SK-N-SH (cell line): ENCODE measurements at regions not wholly inside any gene's neighbourhood (a gene's known extent, or its start where the extent isn't known, plus 50 kb on each side); places are given as distances from the start of the nearest gene placed in this dataset.

Experiments
- CTCF ChIA-PET: fragments of 300-600, 350-600 bp; formaldehyde crosslinking; extraction: SDS; loops from one replicate; lab custom pipeline; 2021; lab: Yijun Ruan, JAX
- POLR2A ChIA-PET: fragments of 350-600 bp; sonication (Branson Sonifier 250); formaldehyde crosslinking; extraction: SDS; loops from one replicate; lab custom pipeline; 2020; ENCODE audit warnings: antibody characterized with exemption, inconsistent platforms; lab: Yijun Ruan, JAX
- DNase-seq: peaks from one replicate; pipeline ENCODE4 v3.0.0; 2012
- H2AFZ ChIP-seq: fragments of 200-600 bp; sonication (generic); 2 replicates; pipeline ENCODE4 v1.8.1; 2016; ENCODE audit warnings: antibody characterized with exemption, mild to moderate bottlenecking, low read depth
- H3F3A ChIP-seq: fragments of 200-600 bp; sonication (generic); replicated peaks from 2 replicates; pipeline ENCODE3; 2016; ENCODE audit warnings: antibody characterized with exemption, mild to moderate bottlenecking; ENCODE audit not compliant: insufficient read depth
- H3K27ac ChIP-seq, 2 experiments: fragments of 200-500 bp in 1 of 2; fragments of 200-600 bp in 1 of 2; sonication (Bioruptor generic) in 1 of 2; sonication (generic), shearing (Covaris generic) in 1 of 2; 2 replicates each; pipeline versions ENCODE4 v1.5.1 to v1.6.1; 2014 to 2016; ENCODE audit warnings: low read depth in 2 of 2, inconsistent platforms in 1 of 2, low read length in 1 of 2, mild to moderate bottlenecking in 1 of 2, mixed read lengths in 1 of 2
- H3K27me3 ChIP-seq: fragments of 200-600 bp; sonication (generic), shearing (Covaris generic); 2 replicates; pipeline ENCODE4 v1.6.1; 2016; ENCODE audit warnings: mixed run types; ENCODE audit not compliant: insufficient read depth
- H3K36me3 ChIP-seq, 2 experiments: fragments of 200-500 bp in 1 of 2; fragments of 200-600 bp in 1 of 2; sonication (Bioruptor generic) in 1 of 2; sonication (generic) in 1 of 2; replicated peaks in 1 of 2; 2 replicates each; pipeline versions ENCODE3 to v1.5.1; 2014 to 2016; ENCODE audit warnings: low read length in 1 of 2, mild to moderate bottlenecking in 1 of 2; ENCODE audit not compliant: insufficient read depth in 2 of 2, control insufficient read depth in 1 of 2
- H3K4me1 ChIP-seq, 2 experiments: fragments of 200-500 bp in 1 of 2; fragments of 200-600 bp in 1 of 2; sonication (Bioruptor generic) in 1 of 2; sonication (generic), shearing (Covaris generic) in 1 of 2; 2 replicates each; pipeline versions ENCODE4 v1.5.1 to v1.6.1; 2014 to 2016; ENCODE audit warnings: low read depth in 1 of 2, low read length in 1 of 2, mixed run types in 1 of 2; ENCODE audit not compliant: insufficient read depth in 2 of 2, control insufficient read depth in 1 of 2
- H3K4me2 ChIP-seq: fragments of 200-600 bp; sonication (generic), shearing (Covaris generic); 2 replicates; pipeline ENCODE4 v1.6.1; 2017; ENCODE audit warnings: mixed run types
- H3K4me3 ChIP-seq, 2 experiments: fragments of 200-500 bp in 1 of 2; fragments of 200-600 bp in 1 of 2; sonication (Bioruptor generic) in 1 of 2; sonication (generic), shearing (Covaris generic) in 1 of 2; 2 replicates each; pipeline versions ENCODE4 v1.5.1 to v1.8.1; 2014 to 2016; ENCODE audit warnings: low read depth in 2 of 2, inconsistent platforms in 1 of 2, low read length in 1 of 2, mild to moderate bottlenecking in 1 of 2, mixed read lengths in 1 of 2, moderate library complexity in 1 of 2
- H3K79me2 ChIP-seq: fragments of 200-600 bp; sonication (generic); 2 replicates; pipeline ENCODE4 v1.8.1; 2017; ENCODE audit warnings: mild to moderate bottlenecking; ENCODE audit not compliant: insufficient read depth
- H3K9ac ChIP-seq: fragments of 200-600 bp; sonication (generic); 2 replicates; pipeline ENCODE4 v1.6.1; 2017; ENCODE audit warnings: mixed run types
- H3K9me2 ChIP-seq: fragments of 200-600 bp; sonication (generic); 2 replicates; pipeline ENCODE4 v1.6.1; 2017; ENCODE audit warnings: mixed run types
- H3K9me3 ChIP-seq: fragments of 200-600 bp; sonication (generic); 2 replicates; pipeline ENCODE4 v1.6.1; 2017; ENCODE audit warnings: mixed run types, mild to moderate bottlenecking, moderate library complexity
- H4K20me1 ChIP-seq: fragments of 200-600 bp; sonication (generic); 2 replicates; pipeline ENCODE4 v1.6.1; 2017; ENCODE audit warnings: mild to moderate bottlenecking, mixed run types; ENCODE audit not compliant: insufficient read depth
- CHD2 ChIP-seq: fragments of 150-350 bp; IDR thresholded peaks from 2 replicates; pipeline ENCODE4 v1.6.1; 2018; ENCODE audit warnings: low read length; ENCODE audit not compliant: partially characterized antibody
- EP300 ChIP-seq, 2 experiments: IDR thresholded peaks; 2 replicates each; pipeline versions ENCODE4 v1.4.0 to v1.6.1; 2012; ENCODE audit warnings: borderline replicate concordance in 1 of 2, low read depth in 1 of 2, low read length in 1 of 2
- FOXJ3 ChIP-seq: sonication (generic); formaldehyde crosslinking; IDR thresholded peaks from 2 replicates; pipeline ENCODE4 v1.5.1; 2020; ENCODE audit warnings: mild to moderate bottlenecking, missing genetic modification reagents
- GABPA ChIP-seq: IDR thresholded peaks from 2 replicates; pipeline ENCODE4 v1.4.0; 2012; ENCODE audit warnings: low read depth, mild to moderate bottlenecking
- JUND ChIP-seq: IDR thresholded peaks from 2 replicates; pipeline ENCODE4 v1.4.0; 2012
- MEF2A ChIP-seq: IDR thresholded peaks from 2 replicates; pipeline ENCODE4 v1.4.0; 2012; ENCODE audit warnings: low read depth, borderline replicate concordance
- MXI1 ChIP-seq: IDR thresholded peaks from 2 replicates; pipeline ENCODE4 v1.6.1; 2012; ENCODE audit warnings: mild to moderate bottlenecking, low read depth, low read length, improper control_type of control experiment
- NFIC ChIP-seq: IDR thresholded peaks from 2 replicates; pipeline ENCODE4 v1.4.0; 2012; ENCODE audit warnings: borderline replicate concordance
- NRF1 ChIP-seq: IDR thresholded peaks from 2 replicates; pipeline ENCODE4 v1.6.1; 2012; ENCODE audit warnings: low read depth, mild to moderate bottlenecking, low read length
- PBX3 ChIP-seq: IDR thresholded peaks from 2 replicates; pipeline ENCODE4; 2012
- REST ChIP-seq: IDR thresholded peaks from 2 replicates; pipeline ENCODE4 v1.6.1; 2012; ENCODE audit warnings: mild to moderate bottlenecking, low read depth, low read length, moderate library complexity
- RFX5 ChIP-seq: IDR thresholded peaks from 2 replicates; pipeline ENCODE4 v1.6.1; 2012; ENCODE audit warnings: mild to moderate bottlenecking, improper control_type of control experiment, low read length
- SIN3A ChIP-seq: IDR thresholded peaks from 2 replicates; pipeline ENCODE4 v1.6.1; 2012; ENCODE audit warnings: low read depth, mild to moderate bottlenecking, low read length, moderate library complexity, borderline replicate concordance
- TAF1 ChIP-seq: IDR thresholded peaks from 2 replicates; pipeline ENCODE4 v1.6.1; 2012; ENCODE audit warnings: low read depth, mild to moderate bottlenecking, low read length, moderate library complexity, borderline replicate concordance
- TCF12 ChIP-seq: IDR thresholded peaks from 2 replicates; pipeline ENCODE4 v1.4.0; 2012
- TEAD4 ChIP-seq: IDR thresholded peaks from 2 replicates; pipeline ENCODE4 v1.4.0; 2012; ENCODE audit warnings: mild to moderate bottlenecking, borderline replicate concordance; ENCODE audit not compliant: insufficient read depth
- YY1 ChIP-seq: IDR thresholded peaks from 2 replicates; pipeline ENCODE4 v1.4.0; 2012; ENCODE audit warnings: low read depth, mild to moderate bottlenecking
- ZBTB33 ChIP-seq: IDR thresholded peaks from 2 replicates; pipeline ENCODE4 v1.4.0; 2012; ENCODE audit warnings: low read depth, borderline replicate concordance
- WGBS: methylation state at CpG from one replicate; pipeline ENCODE4 v1.1.6; 2017; ENCODE audit warnings: low lambda C conversion rate; 5-methylcytosine and 5-hydroxymethylcytosine counted together
- TF ChIP-seq, protein P1 (sequence below): IDR thresholded peaks from 2 replicates; pipeline ENCODE4 v1.4.0; 2012; ENCODE audit warnings: low read depth, borderline replicate concordance
- TF ChIP-seq, protein P2 (sequence below): IDR thresholded peaks from 2 replicates; pipeline ENCODE4 v1.4.0; 2012; ENCODE audit warnings: low read depth

GRCh38 chr18:56199580-56200330 lies 438.6 kb downstream of the TXNL1 start (continued):
- TF ChIP-seq FOXJ3 (CRISPR knock-in tag) (no peak), SIN3A (no peak), CHD2 (no peak), GABPA (no peak), NRF1 (no peak), EP300 (IDR thresholded peaks at IDR 0.05; ENCODE audit: borderline replicate concordance in 1 of 2, low read depth in 1 of 2, low read length in 1 of 2) (no peak), TAF1 (no peak), ZBTB33 (no peak)
- TF ChIP-seq, protein P1, sequence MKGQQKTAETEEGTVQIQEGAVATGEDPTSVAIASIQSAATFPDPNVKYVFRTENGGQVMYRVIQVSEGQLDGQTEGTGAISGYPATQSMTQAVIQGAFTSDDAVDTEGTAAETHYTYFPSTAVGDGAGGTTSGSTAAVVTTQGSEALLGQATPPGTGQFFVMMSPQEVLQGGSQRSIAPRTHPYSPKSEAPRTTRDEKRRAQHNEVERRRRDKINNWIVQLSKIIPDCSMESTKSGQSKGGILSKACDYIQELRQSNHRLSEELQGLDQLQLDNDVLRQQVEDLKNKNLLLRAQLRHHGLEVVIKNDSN = no peak
- TF ChIP-seq, protein P2, sequence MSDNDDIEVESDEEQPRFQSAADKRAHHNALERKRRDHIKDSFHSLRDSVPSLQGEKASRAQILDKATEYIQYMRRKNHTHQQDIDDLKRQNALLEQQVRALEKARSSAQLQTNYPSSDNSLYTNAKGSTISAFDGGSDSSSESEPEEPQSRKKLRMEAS = no peak

GRCh38 chr18:56197241-56197859 lies 441.0 kb downstream of the TXNL1 start:
- no peak overlapping the region for H3K9ac ChIP-seq
- H3K9me3 ChIP-seq = no peaks in the 10 kb centered on the region
- no peak overlapping the region for H3K27ac ChIP-seq
- TF ChIP-seq REST = no peak
- no peak for TF ChIP-seq TCF12
- no peak for TF ChIP-seq PBX3
- no peak for TF ChIP-seq MXI1
- TF ChIP-seq SIN3A = no peak
- no peak for TF ChIP-seq JUND
- no peak for TF ChIP-seq RFX5
- TF ChIP-seq, protein P1 = no peak
- TF ChIP-seq NFIC = no peak
- no peak for TF ChIP-seq GABPA
- no peak for TF ChIP-seq YY1
- TF ChIP-seq MEF2A = no peak
- no peak for TF ChIP-seq TEAD4

More at GRCh38 chr18:56197241-56197859, 441.0 kb downstream of the TXNL1 start:
- Histone ChIP-seq H3K27me3 (no peaks in the 10 kb centered on the region), H3K4me2 (no peak overlapping the region), H3K79me2 (no peaks in the 10 kb centered on the region), H3K4me3 (no peak overlapping the region), H2AFZ (no peak overlapping the region), H3K4me1 (peaks cover 0 to 5% of the 10 kb centered on the region in 2 experiments; a peak in 2 of 4 replicates), H3K36me3 (no peaks in the 10 kb centered on the region), H3F3A (peaks cover 8% of the 10 kb centered on the region), H3K9me2 (no peaks in the 10 kb centered on the region), H4K20me1 (no peaks in the 10 kb centered on the region)
- DNase-seq = no peak
- WGBS = 79% methylated on average over 6 of the region's 6 CpGs
- ChIA-PET POLR2A (no interaction called here), CTCF (no interaction called here)
